Glutamatergic neuron (in vitro differentiated cells): ENCODE measurements at regions not wholly inside any gene's neighbourhood (a gene's known extent, or its start where the extent isn't known, plus 50 kb on each side); places are given as distances from the start of the nearest gene placed in this dataset.
A peak's percentile ranks its signal among the peaks of the same experiment; 100 is the strongest.

Experiments used
- DNase-seq: peaks from one replicate; pipeline ENCODE4 v3.0.0; 2022
- H3K27ac Mint-ChIP-seq: one replicate; pipeline ENCODE4 v1.8.0; 2020; ENCODE audit warnings: mild to moderate bottlenecking, mixed read lengths, inconsistent platforms; ENCODE audit not compliant: unreplicated experiment
- H3K27me3 Mint-ChIP-seq: one replicate; pipeline ENCODE4 v1.8.0; 2020; ENCODE audit warnings: mild to moderate bottlenecking, moderate library complexity, mixed read lengths, inconsistent platforms; ENCODE audit not compliant: unreplicated experiment
- H3K36me3 Mint-ChIP-seq: one replicate; pipeline ENCODE4 v1.8.0; 2020; ENCODE audit warnings: mild to moderate bottlenecking, mixed read lengths, inconsistent platforms; ENCODE audit not compliant: unreplicated experiment
- H3K4me1 Mint-ChIP-seq: one replicate; pipeline ENCODE4 v1.8.0; 2020; ENCODE audit warnings: mild to moderate bottlenecking, low read depth, mixed read lengths, inconsistent platforms; ENCODE audit not compliant: unreplicated experiment
- H3K4me3 Mint-ChIP-seq: one replicate; pipeline ENCODE4 v1.8.0; 2020; ENCODE audit warnings: mild to moderate bottlenecking, mixed read lengths, inconsistent platforms; ENCODE audit not compliant: unreplicated experiment
- H3K9me3 Mint-ChIP-seq: one replicate; pipeline ENCODE4 v1.8.0; 2020; ENCODE audit warnings: mild to moderate bottlenecking, moderate library complexity, mixed read lengths, inconsistent platforms; ENCODE audit not compliant: unreplicated experiment
- CTCF ChIP-seq: fragments of 200-600 bp; sonication (generic); IDR thresholded peaks from one replicate; pipeline ENCODE4 v1.5.0; 2021; ENCODE audit not compliant: partially characterized antibody, unreplicated experiment

GRCh38 chr5:24703934-24704333, 59.2 kb upstream of the CDH10 start:
- H3K27ac Mint-ChIP-seq: peak overlapping the region; percentile 67
- no peaks in the 10 kb centered on the region for H3K27me3 Mint-ChIP-seq
- peaks cover 18% of the 10 kb centered on the region for H3K4me1 Mint-ChIP-seq
- H3K4me3 Mint-ChIP-seq: peak overlapping the region; percentile 12
- DNase-seq: no peak
- H3K36me3 Mint-ChIP-seq: no peaks in the 10 kb centered on the region
- peaks cover 1% of the 10 kb centered on the region for H3K9me3 Mint-ChIP-seq
- no peak for TF ChIP-seq CTCF
